MM.1S (cell line): ENCODE measurements at regions not wholly inside any gene's neighbourhood (a gene's known extent, or its start where the extent isn't known, plus 50 kb on each side); places are given as distances from the start of the nearest gene placed in this dataset.
"Not testable (repeated sequence)": the region's sequence is repeated elsewhere in the genome, so short reads cannot be mapped to it uniquely, and the experiment has no call there.

ENCODE experiments used
- EZH2phosphoT487 ChIP-seq: fragments of 300-600 bp; sonication (generic); IDR thresholded peaks from 2 replicates; pipeline ENCODE4 v1.6.1; 2018; ENCODE audit warnings: antibody characterized with exemption, low read length
- TF ChIP-seq, protein P1 (sequence below): fragments of 300-600 bp; sonication (generic); IDR thresholded peaks from 2 replicates; pipeline ENCODE4 v1.5.1; 2016; ENCODE audit warnings: antibody characterized with exemption, low read length, mixed read lengths

DNA sequence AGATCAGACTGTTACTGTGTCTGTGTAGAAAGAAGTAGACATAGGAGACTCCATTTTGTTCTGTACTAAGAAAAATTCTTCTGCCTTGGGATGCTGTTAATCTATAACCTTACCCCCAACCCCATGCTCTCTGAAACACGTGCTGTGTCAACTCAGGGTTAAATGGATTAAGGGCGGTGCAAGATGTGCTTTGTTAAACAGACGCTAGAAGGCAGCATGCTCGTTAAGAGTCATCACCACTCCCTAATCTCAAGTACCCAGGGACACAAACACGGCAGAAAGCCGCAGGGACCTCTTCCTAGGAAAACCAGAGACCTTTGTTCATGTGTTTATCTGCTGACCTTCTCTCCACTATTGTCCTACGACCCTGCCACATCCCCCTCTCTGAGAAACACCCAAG, 137.0 kb upstream of the PROKR2 start:
- TF ChIP-seq, protein P1, sequence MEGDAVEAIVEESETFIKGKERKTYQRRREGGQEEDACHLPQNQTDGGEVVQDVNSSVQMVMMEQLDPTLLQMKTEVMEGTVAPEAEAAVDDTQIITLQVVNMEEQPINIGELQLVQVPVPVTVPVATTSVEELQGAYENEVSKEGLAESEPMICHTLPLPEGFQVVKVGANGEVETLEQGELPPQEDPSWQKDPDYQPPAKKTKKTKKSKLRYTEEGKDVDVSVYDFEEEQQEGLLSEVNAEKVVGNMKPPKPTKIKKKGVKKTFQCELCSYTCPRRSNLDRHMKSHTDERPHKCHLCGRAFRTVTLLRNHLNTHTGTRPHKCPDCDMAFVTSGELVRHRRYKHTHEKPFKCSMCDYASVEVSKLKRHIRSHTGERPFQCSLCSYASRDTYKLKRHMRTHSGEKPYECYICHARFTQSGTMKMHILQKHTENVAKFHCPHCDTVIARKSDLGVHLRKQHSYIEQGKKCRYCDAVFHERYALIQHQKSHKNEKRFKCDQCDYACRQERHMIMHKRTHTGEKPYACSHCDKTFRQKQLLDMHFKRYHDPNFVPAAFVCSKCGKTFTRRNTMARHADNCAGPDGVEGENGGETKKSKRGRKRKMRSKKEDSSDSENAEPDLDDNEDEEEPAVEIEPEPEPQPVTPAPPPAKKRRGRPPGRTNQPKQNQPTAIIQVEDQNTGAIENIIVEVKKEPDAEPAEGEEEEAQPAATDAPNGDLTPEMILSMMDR, result not testable (repeated sequence)
- not testable (repeated sequence) for TF ChIP-seq EZH2phosphoT487
